ENCODE measurements at regions not wholly inside any gene's neighbourhood (a gene's known extent, or its start where the extent isn't known, plus 50 kb on each side); places are given as distances from the start of the nearest gene placed in this dataset.

DNA sequence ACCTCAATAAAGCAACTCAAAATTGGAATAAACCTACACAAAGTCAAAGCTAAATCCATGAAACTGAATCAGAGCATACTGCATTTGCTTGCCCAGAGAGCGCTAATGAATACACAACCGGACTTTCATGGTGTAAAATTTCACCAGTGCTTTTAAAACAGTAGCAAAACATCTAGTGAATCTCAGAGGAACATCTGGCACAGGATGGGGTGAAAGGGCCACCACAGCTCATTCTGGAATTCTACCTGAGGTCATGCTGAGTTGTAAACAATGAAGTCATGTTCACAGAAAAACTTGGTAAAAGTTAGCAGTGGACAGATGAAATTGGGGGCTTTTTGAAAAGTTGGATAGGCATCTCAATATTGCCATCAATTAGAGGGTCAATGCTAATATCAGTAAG lies 125.6 kb upstream of the STXBP5 start:
- no peak for TF ChIP-seq POLR2A (IDR thresholded peaks at IDR 0.05; ENCODE audit: low read depth, low read length)
- TF ChIP-seq POLR2AphosphoS5 (IDR thresholded peaks at IDR 0.05; ENCODE audit: low read depth, low read length): no peak
- no peak for TF ChIP-seq TAF1 (IDR thresholded peaks at IDR 0.05; ENCODE audit: borderline replicate concordance, low read depth, low read length)

All from GM12892 (cell line).